Loucy (cell line): ENCODE measurements at regions not wholly inside any gene's neighbourhood (a gene's known extent, or its start where the extent isn't known, plus 50 kb on each side); places are given as distances from the start of the nearest gene placed in this dataset.

Source experiments
- H2AFZ ChIP-seq: fragments of 200-600 bp; sonication (generic); 2 replicates; pipeline ENCODE4 v1.6.0; 2016; ENCODE audit warnings: antibody characterized with exemption, mild to moderate bottlenecking, low read length, moderate library complexity
- H3F3A ChIP-seq: fragments of 200-600 bp; 2 replicates; pipeline ENCODE4 v1.6.0; 2016; ENCODE audit warnings: antibody characterized with exemption, low read depth, mild to moderate bottlenecking
- H3K27me3 ChIP-seq: fragments of 200-600 bp; sonication (generic); 2 replicates; pipeline ENCODE4 v1.6.1; 2014; ENCODE audit warnings: low read length, mild to moderate bottlenecking; ENCODE audit not compliant: insufficient read depth, poor library complexity, severe bottlenecking
- H3K36me3 ChIP-seq: fragments of 200-600 bp; sonication (generic); 2 replicates; pipeline ENCODE4 v1.6.1; 2016; ENCODE audit warnings: low read length; ENCODE audit not compliant: insufficient read depth
- H3K4me1 ChIP-seq: fragments of 200-600 bp; sonication (generic); 2 replicates; pipeline ENCODE4 v1.5.1; 2014; ENCODE audit warnings: low read length, mild to moderate bottlenecking; ENCODE audit not compliant: insufficient read depth, poor library complexity, severe bottlenecking
- H3K4me2 ChIP-seq: fragments of 200-600 bp; sonication (generic); 2 replicates; pipeline ENCODE4 v1.6.0; 2014; ENCODE audit warnings: antibody characterized with exemption, low read length, low read depth, mild to moderate bottlenecking; ENCODE audit not compliant: poor library complexity, severe bottlenecking
- H3K4me3 ChIP-seq: fragments of 200-600 bp; sonication (generic); 2 replicates; pipeline ENCODE4 v1.5.1; 2014; ENCODE audit warnings: low read length, mild to moderate bottlenecking, mixed read lengths; ENCODE audit not compliant: poor library complexity, severe bottlenecking
- H3K79me2 ChIP-seq: fragments of 200-600 bp; sonication (generic); 2 replicates; pipeline ENCODE4 v1.6.1; 2014; ENCODE audit warnings: low read length; ENCODE audit not compliant: insufficient read depth
- H3K9ac ChIP-seq: fragments of 200-600 bp; sonication (generic); 2 replicates; pipeline ENCODE4 v1.6.0; 2014; ENCODE audit warnings: mild to moderate bottlenecking, low read depth, low read length, moderate library complexity; ENCODE audit not compliant: poor library complexity, severe bottlenecking
- H3K9me2 ChIP-seq: fragments of 200-600 bp; sonication (generic); replicated peaks from 2 replicates; pipeline ENCODE4 v1.6.1; 2016; ENCODE audit warnings: low read depth, low read length, mixed read lengths
- H3K9me3 ChIP-seq: fragments of 200-600 bp; sonication (generic); 2 replicates; pipeline ENCODE4 v1.6.1; 2014; ENCODE audit warnings: mild to moderate bottlenecking, antibody characterized with exemption, low read length, low read depth; ENCODE audit not compliant: insufficient read depth
- H4K20me1 ChIP-seq: fragments of 200-600 bp; sonication (generic); 2 replicates; pipeline ENCODE4 v1.6.0; 2014; ENCODE audit warnings: antibody characterized with exemption, low read length, mild to moderate bottlenecking; ENCODE audit not compliant: insufficient read depth, poor library complexity, severe bottlenecking
- EZH2phosphoT487 ChIP-seq: fragments of 200-600 bp; IDR thresholded peaks from 2 replicates; pipeline ENCODE4 v1.6.1; 2018; ENCODE audit warnings: antibody characterized with exemption, mild to moderate bottlenecking, moderate library complexity, borderline replicate concordance
- TF ChIP-seq, protein P1 (sequence below): fragments of 200-600 bp; sonication (generic); conservative IDR thresholded peaks from 2 replicates; pipeline ENCODE4 v1.5.1; 2014; ENCODE audit warnings: mild to moderate bottlenecking, antibody characterized with exemption, low read length

DNA sequence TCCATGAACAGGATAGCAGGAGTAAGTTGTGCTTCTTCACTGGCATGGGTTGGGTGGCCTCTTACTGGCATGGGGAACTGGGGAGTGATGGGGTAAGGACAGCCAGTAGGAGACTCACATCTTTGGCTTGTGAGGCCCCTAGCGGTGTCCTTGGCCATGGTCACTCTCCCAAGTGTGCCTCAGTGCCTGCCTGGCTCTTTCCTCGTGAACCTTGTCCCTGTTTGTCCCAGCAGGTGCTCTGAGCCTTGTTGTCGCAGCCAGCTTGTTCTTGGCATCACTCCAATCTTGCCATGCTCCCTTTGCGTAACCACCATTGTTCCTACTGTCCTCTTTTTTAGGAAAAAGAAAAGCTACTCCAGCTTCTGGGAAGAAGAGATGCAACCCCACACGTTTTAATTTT, 53.6 kb upstream of the SDK2 start:
- Histone ChIP-seq H2AFZ (no peak overlapping the region), H3K36me3 (no peaks in the 10 kb centered on the region), H3K4me3 (no peak overlapping the region), H3K9me2 (no peaks in the 10 kb centered on the region), H3K27me3 (no peaks in the 10 kb centered on the region), H3F3A (no peaks in the 10 kb centered on the region), H3K9ac (no peak overlapping the region), H3K9me3 (no peaks in the 10 kb centered on the region), H4K20me1 (no peaks in the 10 kb centered on the region), H3K4me1 (no peaks in the 10 kb centered on the region), H3K4me2 (no peak overlapping the region), H3K79me2 (no peaks in the 10 kb centered on the region)
- TF ChIP-seq EZH2phosphoT487, result no peak
- TF ChIP-seq, protein P1, sequence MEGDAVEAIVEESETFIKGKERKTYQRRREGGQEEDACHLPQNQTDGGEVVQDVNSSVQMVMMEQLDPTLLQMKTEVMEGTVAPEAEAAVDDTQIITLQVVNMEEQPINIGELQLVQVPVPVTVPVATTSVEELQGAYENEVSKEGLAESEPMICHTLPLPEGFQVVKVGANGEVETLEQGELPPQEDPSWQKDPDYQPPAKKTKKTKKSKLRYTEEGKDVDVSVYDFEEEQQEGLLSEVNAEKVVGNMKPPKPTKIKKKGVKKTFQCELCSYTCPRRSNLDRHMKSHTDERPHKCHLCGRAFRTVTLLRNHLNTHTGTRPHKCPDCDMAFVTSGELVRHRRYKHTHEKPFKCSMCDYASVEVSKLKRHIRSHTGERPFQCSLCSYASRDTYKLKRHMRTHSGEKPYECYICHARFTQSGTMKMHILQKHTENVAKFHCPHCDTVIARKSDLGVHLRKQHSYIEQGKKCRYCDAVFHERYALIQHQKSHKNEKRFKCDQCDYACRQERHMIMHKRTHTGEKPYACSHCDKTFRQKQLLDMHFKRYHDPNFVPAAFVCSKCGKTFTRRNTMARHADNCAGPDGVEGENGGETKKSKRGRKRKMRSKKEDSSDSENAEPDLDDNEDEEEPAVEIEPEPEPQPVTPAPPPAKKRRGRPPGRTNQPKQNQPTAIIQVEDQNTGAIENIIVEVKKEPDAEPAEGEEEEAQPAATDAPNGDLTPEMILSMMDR, result no peak

DNA sequence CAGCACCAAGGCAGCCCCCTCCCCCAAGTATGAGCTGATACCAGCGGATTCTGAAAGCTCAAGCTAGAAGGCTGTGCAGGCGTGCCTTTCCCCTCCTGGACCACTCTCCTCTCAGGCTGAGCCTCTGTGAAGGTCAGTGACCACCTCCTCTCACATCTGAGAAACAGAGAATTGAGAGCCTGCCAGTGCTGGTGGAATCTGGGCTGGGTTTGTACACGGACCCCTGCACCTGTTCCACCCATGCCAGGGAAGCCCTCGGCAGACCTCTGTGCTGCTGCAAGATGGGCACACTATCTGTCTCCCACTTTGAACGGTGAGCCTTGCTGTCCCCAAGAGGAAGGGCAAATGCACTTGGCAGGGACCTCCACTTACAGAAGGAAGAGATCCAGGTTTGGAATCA, 54.7 kb upstream of the SDK2 start:
- Histone ChIP-seq H3K4me1 (no peaks in the 10 kb centered on the region), H3K9me2 (no peaks in the 10 kb centered on the region), H4K20me1 (no peaks in the 10 kb centered on the region), H3F3A (no peaks in the 10 kb centered on the region), H3K27me3 (no peaks in the 10 kb centered on the region), H3K9me3 (no peaks in the 10 kb centered on the region), H2AFZ (no peak overlapping the region), H3K4me3 (no peak overlapping the region), H3K9ac (no peak overlapping the region), H3K4me2 (no peak overlapping the region), H3K36me3 (no peaks in the 10 kb centered on the region), H3K79me2 (no peaks in the 10 kb centered on the region)
- no peak for TF ChIP-seq EZH2phosphoT487
- TF ChIP-seq, protein P1, result no peak

DNA sequence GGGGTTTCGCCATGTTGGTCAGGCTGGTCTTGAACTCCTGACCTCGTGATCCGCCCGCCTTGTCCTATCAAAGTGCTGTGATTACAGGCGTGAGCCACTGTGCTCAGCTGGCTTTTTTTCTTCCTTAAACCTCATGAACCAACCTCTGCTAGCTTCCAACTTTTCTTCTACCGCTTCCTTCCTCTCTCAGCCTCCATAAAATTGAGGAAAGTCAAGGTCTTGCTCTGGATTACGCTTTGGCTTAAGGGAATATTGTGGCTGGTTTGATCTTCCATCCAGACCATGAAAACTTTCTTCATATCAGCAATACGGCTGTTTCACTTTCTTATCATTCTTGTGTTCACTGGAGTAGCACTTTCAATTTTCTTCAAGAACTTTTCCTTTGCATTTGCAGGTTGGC, 57.5 kb upstream of the SDK2 start:
- Histone ChIP-seq H3K4me3 (no peak overlapping the region), H3K36me3 (no peaks in the 10 kb centered on the region), H3K27me3 (no peaks in the 10 kb centered on the region), H4K20me1 (no peaks in the 10 kb centered on the region), H3K9ac (no peak overlapping the region), H3K4me1 (peaks cover 16% of the 10 kb centered on the region), H3K9me2 (no peaks in the 10 kb centered on the region), H3F3A (no peaks in the 10 kb centered on the region), H3K79me2 (no peaks in the 10 kb centered on the region), H3K9me3 (no peaks in the 10 kb centered on the region), H3K4me2 (no peak overlapping the region), H2AFZ (no peak overlapping the region)
- TF ChIP-seq, protein P1, result no peak
- TF ChIP-seq EZH2phosphoT487, result no peak
